OCI-LY1 (cell line): ENCODE measurements at regions not wholly inside any gene's neighbourhood (a gene's known extent, or its start where the extent isn't known, plus 50 kb on each side); places are given as distances from the start of the nearest gene placed in this dataset.

ENCODE experiments used
- H2AFZ ChIP-seq: fragments of 200-600 bp; sonication (generic), shearing (Covaris generic); 2 replicates; pipeline ENCODE4 v1.6.0; 2014; ENCODE audit warnings: antibody characterized with exemption, mild to moderate bottlenecking, low read length
- H3F3A ChIP-seq: fragments of 200-600 bp; sonication (generic), shearing (Covaris generic); 2 replicates; pipeline ENCODE4 v1.6.0; 2014; ENCODE audit warnings: mild to moderate bottlenecking, antibody characterized with exemption, low read length, moderate library complexity; ENCODE audit not compliant: insufficient read depth
- H3K27ac ChIP-seq: fragments of 200-600 bp; sonication (generic); 2 replicates; pipeline ENCODE4 v1.5.1; 2014; ENCODE audit warnings: low read length, mixed run types, mild to moderate bottlenecking, low read depth; ENCODE audit not compliant: poor library complexity, severe bottlenecking
- H3K27me3 ChIP-seq: fragments of 200-600 bp; sonication (generic); 2 replicates; pipeline ENCODE4 v1.6.0; 2014; ENCODE audit warnings: antibody characterized with exemption, mild to moderate bottlenecking, low read length, moderate library complexity; ENCODE audit not compliant: insufficient read depth
- H3K36me3 ChIP-seq: fragments of 200-600 bp; sonication (generic); 2 replicates; pipeline ENCODE4 v1.6.1; 2014; ENCODE audit warnings: mild to moderate bottlenecking, antibody characterized with exemption, low read length, moderate library complexity, mixed read lengths; ENCODE audit not compliant: insufficient read depth
- H3K4me1 ChIP-seq: fragments of 200-600 bp; sonication (generic); 2 replicates; pipeline ENCODE4 v1.5.1; 2014; ENCODE audit warnings: mild to moderate bottlenecking, low read length, moderate library complexity; ENCODE audit not compliant: insufficient read depth, severe bottlenecking
- H3K4me2 ChIP-seq: fragments of 200-600 bp; sonication (generic), shearing (Covaris generic); 2 replicates; pipeline ENCODE4 v1.6.1; 2014; ENCODE audit warnings: low read length
- H3K4me3 ChIP-seq: fragments of 200-600 bp; sonication (generic); 2 replicates; pipeline ENCODE4 v1.5.1; 2014; ENCODE audit warnings: low read length, low read depth, mild to moderate bottlenecking, mixed read lengths; ENCODE audit not compliant: poor library complexity, severe bottlenecking
- H3K79me2 ChIP-seq: fragments of 200-600 bp; shearing (Covaris generic); 2 replicates; pipeline ENCODE4 v1.6.1; 2016; ENCODE audit warnings: mixed run types, low read length, mixed read lengths; ENCODE audit not compliant: insufficient read depth
- H3K9ac ChIP-seq: fragments of 200-600 bp; sonication (generic), shearing (Covaris generic); 2 replicates; pipeline ENCODE4 v1.6.1; 2014; ENCODE audit warnings: mild to moderate bottlenecking, low read length, mixed read lengths
- H3K9me2 ChIP-seq: fragments of 200-600 bp; sonication (generic), shearing (Covaris generic); 2 replicates; pipeline ENCODE4 v1.6.1; 2014; ENCODE audit warnings: low read depth, mild to moderate bottlenecking, low read length, mixed read lengths
- H3K9me3 ChIP-seq: fragments of 200-600 bp; shearing (Covaris generic); 2 replicates; pipeline ENCODE4 v1.6.1; 2014; ENCODE audit warnings: low read length, mixed read lengths
- H4K20me1 ChIP-seq: fragments of 200-600 bp; sonication (generic), shearing (Covaris generic); 2 replicates; pipeline ENCODE4 v1.6.0; 2016; ENCODE audit warnings: mild to moderate bottlenecking, low read length; ENCODE audit not compliant: insufficient read depth
- EZH2 ChIP-seq: fragments of 200-600 bp; sonication (generic), shearing (Covaris generic); IDR thresholded peaks from 2 replicates; pipeline ENCODE4 v1.8.0; 2017; ENCODE audit warnings: borderline replicate concordance, mixed run types, mild to moderate bottlenecking, antibody characterized with exemption, low read length, moderate library complexity, mixed read lengths
- TF ChIP-seq, protein P1 (sequence below): fragments of 200-600 bp; sonication (generic), shearing (Covaris generic); IDR thresholded peaks from 2 replicates; pipeline ENCODE4 v1.5.1; 2017; ENCODE audit warnings: mild to moderate bottlenecking, antibody characterized with exemption, low read length, moderate library complexity, mixed read lengths

DNA sequence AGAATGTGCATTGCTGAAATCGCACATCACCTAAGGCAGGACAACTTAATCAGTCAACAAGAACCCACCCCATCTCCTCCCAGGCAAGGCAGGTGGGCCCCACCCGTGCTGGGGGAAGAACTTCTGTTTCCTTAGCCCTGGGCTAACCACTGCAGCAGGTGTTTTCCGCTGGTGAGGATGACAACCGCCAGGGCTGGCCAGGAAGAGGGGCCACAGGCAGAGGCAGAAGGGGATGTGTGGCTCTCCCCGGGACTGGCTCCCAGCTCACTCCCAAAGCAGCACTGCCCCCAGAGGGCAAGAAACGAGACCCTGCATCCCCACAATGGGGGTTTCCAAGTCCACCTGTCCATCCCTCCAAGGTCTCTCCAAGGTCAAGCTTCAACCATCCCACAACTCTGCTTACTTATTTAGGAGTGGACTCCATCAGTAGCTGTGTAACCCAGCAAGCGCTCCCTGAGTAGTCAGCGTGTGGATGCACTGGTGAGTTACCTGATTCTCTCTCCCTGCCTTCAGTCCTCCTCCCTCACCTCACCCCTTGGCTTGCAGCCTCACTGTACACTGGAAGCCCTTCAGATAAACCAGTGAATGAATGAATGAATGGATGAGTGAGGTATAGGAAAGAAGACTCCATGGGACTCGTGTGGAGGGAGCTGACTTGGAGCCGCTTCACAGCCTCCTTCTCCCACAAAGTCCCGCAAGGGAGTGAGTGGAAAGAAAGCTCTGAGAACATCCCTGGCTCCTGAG lies 168.2 kb upstream of the CST7 start:
- no peak overlapping the region for H3K9ac ChIP-seq
- H3K27ac ChIP-seq: no peak overlapping the region
- H3K4me2 ChIP-seq: no peak overlapping the region
- no peak for TF ChIP-seq EZH2
- TF ChIP-seq, protein P1, sequence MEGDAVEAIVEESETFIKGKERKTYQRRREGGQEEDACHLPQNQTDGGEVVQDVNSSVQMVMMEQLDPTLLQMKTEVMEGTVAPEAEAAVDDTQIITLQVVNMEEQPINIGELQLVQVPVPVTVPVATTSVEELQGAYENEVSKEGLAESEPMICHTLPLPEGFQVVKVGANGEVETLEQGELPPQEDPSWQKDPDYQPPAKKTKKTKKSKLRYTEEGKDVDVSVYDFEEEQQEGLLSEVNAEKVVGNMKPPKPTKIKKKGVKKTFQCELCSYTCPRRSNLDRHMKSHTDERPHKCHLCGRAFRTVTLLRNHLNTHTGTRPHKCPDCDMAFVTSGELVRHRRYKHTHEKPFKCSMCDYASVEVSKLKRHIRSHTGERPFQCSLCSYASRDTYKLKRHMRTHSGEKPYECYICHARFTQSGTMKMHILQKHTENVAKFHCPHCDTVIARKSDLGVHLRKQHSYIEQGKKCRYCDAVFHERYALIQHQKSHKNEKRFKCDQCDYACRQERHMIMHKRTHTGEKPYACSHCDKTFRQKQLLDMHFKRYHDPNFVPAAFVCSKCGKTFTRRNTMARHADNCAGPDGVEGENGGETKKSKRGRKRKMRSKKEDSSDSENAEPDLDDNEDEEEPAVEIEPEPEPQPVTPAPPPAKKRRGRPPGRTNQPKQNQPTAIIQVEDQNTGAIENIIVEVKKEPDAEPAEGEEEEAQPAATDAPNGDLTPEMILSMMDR: no peak
- no peaks in the 10 kb centered on the region for H3F3A ChIP-seq
- no peak overlapping the region for H3K4me3 ChIP-seq
- no peaks in the 10 kb centered on the region for H3K9me2 ChIP-seq
- no peaks in the 10 kb centered on the region for H3K79me2 ChIP-seq
- H3K4me1 ChIP-seq: no peaks in the 10 kb centered on the region
- no peaks in the 10 kb centered on the region for H4K20me1 ChIP-seq
- no peaks in the 10 kb centered on the region for H3K36me3 ChIP-seq
- no peaks in the 10 kb centered on the region for H3K27me3 ChIP-seq
- no peaks in the 10 kb centered on the region for H3K9me3 ChIP-seq
- H2AFZ ChIP-seq: no peak overlapping the region

DNA sequence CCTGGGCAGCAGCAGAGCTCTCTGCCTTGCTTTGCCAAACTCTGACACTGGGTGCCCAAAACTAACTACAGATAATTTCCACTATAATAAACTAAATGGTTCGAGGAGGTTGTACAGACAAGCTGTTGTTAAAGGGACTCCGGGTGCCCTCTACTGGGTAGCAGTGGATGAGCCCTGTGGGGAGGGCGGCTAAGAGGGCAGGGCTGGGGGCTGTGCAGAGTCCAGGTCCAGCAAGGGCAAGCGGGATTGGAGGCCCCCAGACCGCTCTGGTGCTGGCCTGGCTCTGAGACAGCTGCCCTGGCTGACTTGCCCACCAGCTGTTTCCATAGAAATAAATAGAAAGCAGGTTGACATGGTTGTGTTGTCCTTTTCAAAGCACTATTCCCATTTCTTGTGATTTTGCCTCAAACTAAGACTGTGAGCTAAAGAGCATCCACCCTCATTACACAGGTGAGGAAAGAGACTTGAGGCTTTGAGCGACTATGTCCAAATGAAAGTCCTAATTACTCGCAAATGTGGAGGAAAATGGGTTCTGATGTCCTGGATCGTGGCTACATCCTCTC lies 167.6 kb upstream of the CST7 start:
- H3K9ac ChIP-seq: no peak overlapping the region
- no peaks in the 10 kb centered on the region for H3K36me3 ChIP-seq
- TF ChIP-seq, protein P1: peak; percentile 47
- no peak for TF ChIP-seq EZH2
- no peaks in the 10 kb centered on the region for H3K27me3 ChIP-seq
- H3K4me2 ChIP-seq: no peak overlapping the region
- H3K27ac ChIP-seq: no peak overlapping the region
- no peaks in the 10 kb centered on the region for H3K79me2 ChIP-seq
- no peak overlapping the region for H2AFZ ChIP-seq
- no peaks in the 10 kb centered on the region for H4K20me1 ChIP-seq
- no peaks in the 10 kb centered on the region for H3K4me1 ChIP-seq
- H3K9me2 ChIP-seq: no peaks in the 10 kb centered on the region
- H3F3A ChIP-seq: no peaks in the 10 kb centered on the region
- H3K4me3 ChIP-seq: no peak overlapping the region
- H3K9me3 ChIP-seq: no peaks in the 10 kb centered on the region

DNA sequence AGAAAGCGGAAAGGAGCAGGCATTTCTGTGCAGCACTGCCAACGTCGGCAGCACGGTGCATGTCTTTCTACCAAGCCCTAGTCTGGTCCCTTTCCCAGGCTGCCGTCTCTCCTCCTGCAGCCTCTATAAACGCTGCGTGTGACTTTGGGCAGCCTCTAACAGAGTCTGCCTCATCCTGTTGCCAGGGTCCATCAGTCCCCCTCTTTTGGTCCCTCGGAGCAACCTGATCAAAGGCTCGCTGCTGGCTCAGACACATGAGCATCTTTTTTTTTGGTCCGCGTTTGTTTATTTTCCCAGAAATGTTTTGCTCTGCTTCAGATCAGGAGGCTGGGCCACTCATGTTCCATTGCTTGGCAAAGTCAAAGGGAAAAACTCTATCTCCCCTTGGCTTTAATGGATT lies 166.8 kb upstream of the CST7 start:
- no peaks in the 10 kb centered on the region for H4K20me1 ChIP-seq
- TF ChIP-seq EZH2: no peak
- TF ChIP-seq, protein P1: no peak
- H3K9ac ChIP-seq: no peak overlapping the region
- no peaks in the 10 kb centered on the region for H3K9me3 ChIP-seq
- no peaks in the 10 kb centered on the region for H3K79me2 ChIP-seq
- no peaks in the 10 kb centered on the region for H3K4me1 ChIP-seq
- no peak overlapping the region for H3K27ac ChIP-seq
- H3K9me2 ChIP-seq: no peaks in the 10 kb centered on the region
- H3K4me3 ChIP-seq: no peak overlapping the region
- H3F3A ChIP-seq: no peaks in the 10 kb centered on the region
- no peak overlapping the region for H3K4me2 ChIP-seq
- no peak overlapping the region for H2AFZ ChIP-seq
- no peaks in the 10 kb centered on the region for H3K36me3 ChIP-seq
- no peaks in the 10 kb centered on the region for H3K27me3 ChIP-seq
